WTC11 (cell line): ENCODE measurements at regions not wholly inside any gene's neighbourhood (a gene's known extent, or its start where the extent isn't known, plus 50 kb on each side); places are given as distances from the start of the nearest gene placed in this dataset.

Source experiments
- ATAC-seq: fragments of 200-7000 bp; cut with Tn5 transposase; 2 replicates; pipeline ENCODE4 v1.10.0; 2021; ENCODE audit warnings: mild to moderate bottlenecking, moderate library complexity
- CTCF ChIA-PET: fragments of 300-600 bp; sonication (Branson Sonifier 250); formaldehyde crosslinking; loops from one replicate; lab custom pipeline; 2021; ENCODE audit warnings: antibody characterized with exemption; lab: Charles Lee
- POLR2A ChIA-PET: fragments of 350-600 bp; sonication (Branson Sonifier 250); formaldehyde crosslinking; loops from one replicate; lab custom pipeline; 2021; ENCODE audit warnings: antibody characterized with exemption; lab: Charles Lee
- DNase-seq: peaks from one replicate; pipeline ENCODE4 v3.0.0; 2021; ENCODE audit warnings: low spot score
- H3K27ac Mint-ChIP-seq: 2 replicates; pipeline ENCODE4 v1.8.0; 2021; ENCODE audit warnings: mixed read lengths
- H3K27me3 Mint-ChIP-seq: 2 replicates; pipeline ENCODE4 v1.8.0; 2021; ENCODE audit warnings: low read depth, mild to moderate bottlenecking, moderate library complexity, mixed read lengths
- H3K36me3 Mint-ChIP-seq: 2 replicates; pipeline ENCODE4 v1.8.0; 2021; ENCODE audit warnings: mixed read lengths
- H3K4me1 Mint-ChIP-seq: 2 replicates; pipeline ENCODE4 v1.8.0; 2022; ENCODE audit warnings: mixed read lengths
- H3K4me3 Mint-ChIP-seq: 2 replicates; pipeline ENCODE4 v1.8.0; 2021; ENCODE audit warnings: mild to moderate bottlenecking, moderate library complexity, mixed read lengths
- H3K9me3 Mint-ChIP-seq: 2 replicates; pipeline ENCODE4 v1.8.0; 2021; ENCODE audit warnings: mixed read lengths
- AFF4 ChIP-seq: sonication (generic); formaldehyde crosslinking; IDR thresholded peaks from 2 replicates; pipeline ENCODE4 v1.8.1; 2023; ENCODE audit warnings: mild to moderate bottlenecking, missing genetic modification reagents, borderline replicate concordance
- CREM ChIP-seq: sonication (generic); formaldehyde crosslinking; IDR thresholded peaks from 2 replicates; pipeline ENCODE4 v1.8.1; 2022; ENCODE audit warnings: mild to moderate bottlenecking, missing genetic modification reagents, moderate library complexity
- EMX1 ChIP-seq: fragments of 250-450 bp; sonication (Bioruptor Pico); IDR thresholded peaks from 2 replicates; pipeline ENCODE4 v1.8.0; 2021; ENCODE audit warnings: mild to moderate bottlenecking
- ESRRA ChIP-seq: sonication (generic); formaldehyde crosslinking; IDR thresholded peaks from 2 replicates; pipeline ENCODE4 v1.8.1; 2022; ENCODE audit warnings: mild to moderate bottlenecking, missing genetic modification reagents, borderline replicate concordance
- FOXP1 ChIP-seq: sonication (generic); formaldehyde crosslinking; IDR thresholded peaks from 2 replicates; pipeline ENCODE4 v1.8.0; 2022; ENCODE audit warnings: missing genetic modification reagents, mild to moderate bottlenecking, moderate library complexity, borderline replicate concordance
- IRF2 ChIP-seq: sonication (generic); formaldehyde crosslinking; IDR thresholded peaks from 2 replicates; pipeline ENCODE4 v1.8.0; 2022; ENCODE audit warnings: low read depth, missing genetic modification reagents, borderline replicate concordance
- JAZF1 ChIP-seq: fragments of 250-450 bp; sonication (Bioruptor Pico); IDR thresholded peaks from 2 replicates; pipeline ENCODE4 v1.9.0; 2021; ENCODE audit warnings: moderate library complexity, mild to moderate bottlenecking, inconsistent platforms
- NR3C1 ChIP-seq: sonication (generic); formaldehyde crosslinking; conservative IDR thresholded peaks from 2 replicates; pipeline ENCODE4 v1.8.1; 2023; ENCODE audit warnings: low read depth, mild to moderate bottlenecking, missing genetic modification reagents
- SMAD4 ChIP-seq: sonication (generic); formaldehyde crosslinking; IDR thresholded peaks from 2 replicates; pipeline ENCODE4 v1.8.0; 2022; ENCODE audit warnings: mild to moderate bottlenecking, missing genetic modification reagents
- TEAD1 ChIP-seq: sonication (generic); formaldehyde crosslinking; IDR thresholded peaks from 2 replicates; pipeline ENCODE4 v1.8.0; 2022; ENCODE audit warnings: mild to moderate bottlenecking, missing genetic modification reagents
- ZMAT4 ChIP-seq: fragments of 250-450 bp; sonication (Bioruptor Pico); IDR thresholded peaks from 2 replicates; pipeline ENCODE4 v1.9.0; 2021; ENCODE audit warnings: mild to moderate bottlenecking
- ZNF512 ChIP-seq: sonication (generic); formaldehyde crosslinking; IDR thresholded peaks from 2 replicates; pipeline ENCODE4 v1.8.1; 2022; ENCODE audit warnings: missing genetic modification reagents, borderline replicate concordance
- TF ChIP-seq, protein P1 (sequence below): fragments of 250-450 bp; sonication (Bioruptor Pico); conservative IDR thresholded peaks from 2 replicates; pipeline ENCODE4 v1.9.0; 2021; ENCODE audit warnings: mild to moderate bottlenecking
- TF ChIP-seq, protein P2 (sequence below): sonication (generic); formaldehyde crosslinking; IDR thresholded peaks from 2 replicates; pipeline ENCODE4 v1.8.1; 2023; ENCODE audit warnings: mild to moderate bottlenecking, missing genetic modification reagents
- TF ChIP-seq, protein P3 (sequence below): fragments of 250-450 bp; sonication (Bioruptor Pico); IDR thresholded peaks from 2 replicates; pipeline ENCODE4 v1.9.0; 2021; ENCODE audit warnings: mild to moderate bottlenecking, borderline replicate concordance
- TF ChIP-seq, protein P4 (sequence below): fragments of 250-450 bp; sonication (Bioruptor Pico); IDR thresholded peaks from 2 replicates; pipeline ENCODE4 v2.1.2; 2022; ENCODE audit warnings: mild to moderate bottlenecking, moderate library complexity

DNA sequence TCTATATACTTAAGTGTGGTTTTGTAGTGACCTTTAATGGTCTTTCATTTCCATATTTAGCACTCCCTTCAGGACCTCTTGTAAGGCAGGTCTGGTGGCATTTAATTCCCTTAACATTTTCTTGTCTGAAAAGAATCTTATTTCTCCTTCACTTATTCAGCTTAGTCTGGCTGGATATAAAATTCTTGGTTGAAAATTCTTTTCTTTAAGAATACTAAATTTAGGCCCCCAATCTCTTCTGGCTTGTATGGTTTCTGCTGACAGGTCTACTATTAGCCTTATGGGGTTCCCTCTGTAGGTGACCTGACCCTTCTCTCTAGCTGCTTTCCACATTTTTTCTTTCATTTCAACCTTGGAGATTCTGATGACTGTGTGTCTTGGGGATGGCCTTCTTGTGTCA is 236.9 kb downstream of the THBS2 start:
- POLR2A ChIA-PET, result no interaction called here
- CTCF ChIA-PET, result no interaction called here
- DNase-seq (no peak), ATAC-seq (no peak)
- TF ChIP-seq, protein P1, sequence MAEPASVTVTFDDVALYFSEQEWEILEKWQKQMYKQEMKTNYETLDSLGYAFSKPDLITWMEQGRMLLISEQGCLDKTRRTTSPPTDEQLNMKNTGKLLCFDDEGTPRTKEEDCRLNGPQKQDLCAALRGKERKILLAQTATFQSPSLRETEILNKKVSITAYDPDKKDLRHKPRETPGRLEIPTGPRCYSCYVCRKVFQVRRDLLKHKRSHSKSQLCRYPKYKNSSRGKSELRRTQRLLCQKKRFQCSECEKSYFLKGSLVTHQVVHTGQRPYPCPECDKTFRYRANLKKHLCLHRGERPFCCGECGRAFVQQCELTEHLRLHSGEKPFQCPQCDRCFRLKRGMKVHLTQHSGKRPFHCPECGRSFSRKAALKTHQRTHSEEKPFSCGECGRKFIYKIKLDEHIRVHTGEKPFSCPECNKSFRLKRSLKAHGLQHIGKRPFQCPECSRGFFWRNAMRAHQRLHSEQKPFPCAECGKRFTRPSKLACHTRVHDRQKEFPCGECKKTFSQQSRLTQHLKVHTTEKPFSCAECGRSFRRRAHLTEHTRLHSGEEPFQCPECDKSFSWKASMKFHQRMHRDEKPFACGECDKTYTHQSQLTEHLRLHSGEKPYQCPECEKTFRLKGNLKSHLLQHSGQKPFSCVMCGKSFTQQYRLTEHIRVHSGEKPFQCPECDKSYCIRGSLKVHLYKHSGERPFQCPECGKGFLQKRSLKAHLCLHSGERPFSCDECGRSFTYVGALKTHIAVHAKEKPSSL (CRISPR knock-in tag), result no peak
- TF ChIP-seq ZNF512 (CRISPR knock-in tag) (no peak), ESRRA (no peak), FOXP1 (CRISPR knock-in tag) (no peak), JAZF1 (no peak), CREM (CRISPR knock-in tag) (no peak), TEAD1 (CRISPR knock-in tag) (no peak), SMAD4 (CRISPR knock-in tag) (no peak), EMX1 (CRISPR knock-in tag) (no peak), NR3C1 (CRISPR knock-in tag) (no peak)
- Mint-ChIP-seq H3K4me1 (peaks cover 19% of the 10 kb centered on the region), H3K27me3 (peaks cover 5% of the 10 kb centered on the region; the same call in 1 of the 2 replicates), H3K4me3 (no peak overlapping the region), H3K36me3 (peaks cover 33% of the 10 kb centered on the region), H3K27ac (no peak overlapping the region), H3K9me3 (peaks cover 51% of the 10 kb centered on the region)

GRCh38 chr6:169014211-169015197 is 239.1 kb downstream of the THBS2 start:
- Mint-ChIP-seq H3K27ac (no peak overlapping the region; the same call in 1 of the 2 replicates), H3K27me3 (peaks cover 5% of the 10 kb centered on the region; the same call in 1 of the 2 replicates), H3K36me3 (peaks cover 37% of the 10 kb centered on the region), H3K4me3 (no peak overlapping the region), H3K4me1 (peaks cover 23% of the 10 kb centered on the region), H3K9me3 (peaks cover 51% of the 10 kb centered on the region)
- DNase-seq (no peak), ATAC-seq (no peak)
- ChIA-PET CTCF (no interaction called here), POLR2A (no interaction called here)
- TF ChIP-seq FOXP1 (CRISPR knock-in tag), result no peak
- TF ChIP-seq JAZF1, result no peak
- TF ChIP-seq, protein P2, sequence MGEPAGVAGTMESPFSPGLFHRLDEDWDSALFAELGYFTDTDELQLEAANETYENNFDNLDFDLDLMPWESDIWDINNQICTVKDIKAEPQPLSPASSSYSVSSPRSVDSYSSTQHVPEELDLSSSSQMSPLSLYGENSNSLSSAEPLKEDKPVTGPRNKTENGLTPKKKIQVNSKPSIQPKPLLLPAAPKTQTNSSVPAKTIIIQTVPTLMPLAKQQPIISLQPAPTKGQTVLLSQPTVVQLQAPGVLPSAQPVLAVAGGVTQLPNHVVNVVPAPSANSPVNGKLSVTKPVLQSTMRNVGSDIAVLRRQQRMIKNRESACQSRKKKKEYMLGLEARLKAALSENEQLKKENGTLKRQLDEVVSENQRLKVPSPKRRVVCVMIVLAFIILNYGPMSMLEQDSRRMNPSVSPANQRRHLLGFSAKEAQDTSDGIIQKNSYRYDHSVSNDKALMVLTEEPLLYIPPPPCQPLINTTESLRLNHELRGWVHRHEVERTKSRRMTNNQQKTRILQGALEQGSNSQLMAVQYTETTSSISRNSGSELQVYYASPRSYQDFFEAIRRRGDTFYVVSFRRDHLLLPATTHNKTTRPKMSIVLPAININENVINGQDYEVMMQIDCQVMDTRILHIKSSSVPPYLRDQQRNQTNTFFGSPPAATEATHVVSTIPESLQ (CRISPR knock-in tag), result no peak
- TF ChIP-seq, protein P3, sequence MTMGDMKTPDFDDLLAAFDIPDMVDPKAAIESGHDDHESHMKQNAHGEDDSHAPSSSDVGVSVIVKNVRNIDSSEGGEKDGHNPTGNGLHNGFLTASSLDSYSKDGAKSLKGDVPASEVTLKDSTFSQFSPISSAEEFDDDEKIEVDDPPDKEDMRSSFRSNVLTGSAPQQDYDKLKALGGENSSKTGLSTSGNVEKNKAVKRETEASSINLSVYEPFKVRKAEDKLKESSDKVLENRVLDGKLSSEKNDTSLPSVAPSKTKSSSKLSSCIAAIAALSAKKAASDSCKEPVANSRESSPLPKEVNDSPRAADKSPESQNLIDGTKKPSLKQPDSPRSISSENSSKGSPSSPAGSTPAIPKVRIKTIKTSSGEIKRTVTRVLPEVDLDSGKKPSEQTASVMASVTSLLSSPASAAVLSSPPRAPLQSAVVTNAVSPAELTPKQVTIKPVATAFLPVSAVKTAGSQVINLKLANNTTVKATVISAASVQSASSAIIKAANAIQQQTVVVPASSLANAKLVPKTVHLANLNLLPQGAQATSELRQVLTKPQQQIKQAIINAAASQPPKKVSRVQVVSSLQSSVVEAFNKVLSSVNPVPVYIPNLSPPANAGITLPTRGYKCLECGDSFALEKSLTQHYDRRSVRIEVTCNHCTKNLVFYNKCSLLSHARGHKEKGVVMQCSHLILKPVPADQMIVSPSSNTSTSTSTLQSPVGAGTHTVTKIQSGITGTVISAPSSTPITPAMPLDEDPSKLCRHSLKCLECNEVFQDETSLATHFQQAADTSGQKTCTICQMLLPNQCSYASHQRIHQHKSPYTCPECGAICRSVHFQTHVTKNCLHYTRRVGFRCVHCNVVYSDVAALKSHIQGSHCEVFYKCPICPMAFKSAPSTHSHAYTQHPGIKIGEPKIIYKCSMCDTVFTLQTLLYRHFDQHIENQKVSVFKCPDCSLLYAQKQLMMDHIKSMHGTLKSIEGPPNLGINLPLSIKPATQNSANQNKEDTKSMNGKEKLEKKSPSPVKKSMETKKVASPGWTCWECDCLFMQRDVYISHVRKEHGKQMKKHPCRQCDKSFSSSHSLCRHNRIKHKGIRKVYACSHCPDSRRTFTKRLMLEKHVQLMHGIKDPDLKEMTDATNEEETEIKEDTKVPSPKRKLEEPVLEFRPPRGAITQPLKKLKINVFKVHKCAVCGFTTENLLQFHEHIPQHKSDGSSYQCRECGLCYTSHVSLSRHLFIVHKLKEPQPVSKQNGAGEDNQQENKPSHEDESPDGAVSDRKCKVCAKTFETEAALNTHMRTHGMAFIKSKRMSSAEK (CRISPR knock-in tag), result no peak
- TF ChIP-seq AFF4, result no peak
- TF ChIP-seq EMX1 (CRISPR knock-in tag), result no peak
- TF ChIP-seq IRF2 (CRISPR knock-in tag), result no peak
- TF ChIP-seq, protein P4, sequence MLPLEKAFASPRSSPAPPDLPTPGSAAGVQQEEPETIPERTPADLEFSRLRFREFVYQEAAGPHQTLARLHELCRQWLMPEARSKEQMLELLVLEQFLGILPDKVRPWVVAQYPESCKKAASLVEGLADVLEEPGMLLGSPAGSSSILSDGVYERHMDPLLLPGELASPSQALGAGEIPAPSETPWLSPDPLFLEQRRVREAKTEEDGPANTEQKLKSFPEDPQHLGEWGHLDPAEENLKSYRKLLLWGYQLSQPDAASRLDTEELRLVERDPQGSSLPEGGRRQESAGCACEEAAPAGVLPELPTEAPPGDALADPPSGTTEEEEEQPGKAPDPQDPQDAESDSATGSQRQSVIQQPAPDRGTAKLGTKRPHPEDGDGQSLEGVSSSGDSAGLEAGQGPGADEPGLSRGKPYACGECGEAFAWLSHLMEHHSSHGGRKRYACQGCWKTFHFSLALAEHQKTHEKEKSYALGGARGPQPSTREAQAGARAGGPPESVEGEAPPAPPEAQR, result no peak
- no peak for TF ChIP-seq SMAD4 (CRISPR knock-in tag)
- TF ChIP-seq TEAD1 (CRISPR knock-in tag), result no peak
- no peak for TF ChIP-seq ZMAT4 (CRISPR knock-in tag)
